GM12878 (cell line): ENCODE measurements at regions not wholly inside any gene's neighbourhood (a gene's known extent, or its start where the extent isn't known, plus 50 kb on each side); places are given as distances from the start of the nearest gene placed in this dataset.
"Not testable (repeated sequence)": the region's sequence is repeated elsewhere in the genome, so short reads cannot be mapped to it uniquely, and the experiment has no call there.

Experiments used
- ATAC-seq: fragments of 200-7000 bp; cut with Tn5 transposase; 3 replicates; pipeline ENCODE4 v1.9.1; 2020; ENCODE audit warnings: mild to moderate bottlenecking, moderate library complexity
- BruUV-seq: library from RNA; stranded (reverse); fragments of 400-500 nt; replicated peaks from 2 replicates; lab custom pipeline; 2021; lab: Mats Ljungman, UMichigan
- CTCF ChIA-PET: fragments of 300-600 bp; sonication (Branson Sonifier 250); formaldehyde crosslinking; extraction: SDS; loops from one replicate; lab custom pipeline; 2021; ENCODE audit warnings: inconsistent platforms; lab: Yijun Ruan, JAX
- POLR2A ChIA-PET: fragments of 350-600 bp; formaldehyde crosslinking; extraction: SDS; loops from one replicate; lab custom pipeline; 2021; ENCODE audit warnings: inconsistent platforms; lab: Charles Lee
- RAD21 ChIA-PET: fragments of 300-600 bp; sonication (Branson Sonifier 250); formaldehyde crosslinking; loops from one replicate; lab custom pipeline; 2023; ENCODE audit warnings: antibody characterized with exemption; ENCODE audit not compliant: unreplicated experiment; lab: Charles Lee
- SMC1A ChIA-PET: fragments of 300-600 bp; sonication (Branson Sonifier 250); formaldehyde crosslinking; loops from one replicate; lab custom pipeline; 2023; ENCODE audit not compliant: unreplicated experiment, uncharacterized antibody; lab: Charles Lee
- DNase-seq: peaks from one replicate; pipeline ENCODE4 v3.0.0-alpha.2; 2011; ENCODE audit warnings: low read depth, low spot score
- FAIRE-seq: peaks from 3 replicates; lab custom pipeline; 2011; peaks lifted over from hg19 to GRCh38; lab: Jason Lieb, UNC
- H2AFZ ChIP-seq: 2 replicates; pipeline ENCODE4 v1.6.0; 2011; ENCODE audit warnings: low read depth, low read length, control low read depth; ENCODE audit not compliant: control insufficient read depth
- H3K27ac ChIP-seq: 2 replicates; pipeline ENCODE4 v1.5.1; 2011; ENCODE audit warnings: control low read depth; ENCODE audit not compliant: control insufficient read depth, insufficient read depth
- H3K27me3 ChIP-seq, 2 experiments: replicated peaks in 1 of 2; 2 replicates each; pipeline versions ENCODE4 v1.6.0 to v1.6.1; 2011; ENCODE audit warnings: low read length in 1 of 2; ENCODE audit not compliant: control insufficient read depth in 2 of 2, insufficient read depth in 2 of 2
- H3K36me3 ChIP-seq, 2 experiments: 2 replicates each; pipeline ENCODE4 v1.5.1; 2011; ENCODE audit warnings: low read length in 1 of 2; ENCODE audit not compliant: control insufficient read depth in 2 of 2, insufficient read depth in 2 of 2
- H3K4me1 ChIP-seq: 2 replicates; pipeline ENCODE4 v1.6.1; 2011; ENCODE audit warnings: mild to moderate bottlenecking, low read length, moderate library complexity, mixed read lengths; ENCODE audit not compliant: control insufficient read depth, insufficient read depth
- H3K4me2 ChIP-seq: 2 replicates; pipeline ENCODE4 v1.6.0; 2011; ENCODE audit warnings: control low read depth; ENCODE audit not compliant: control insufficient read depth, insufficient read depth
- H3K4me3 ChIP-seq: fragments of 200-600 bp; sonication (generic); 2 replicates; pipeline ENCODE4 v1.5.1; 2016
- H3K79me2 ChIP-seq: 2 replicates; pipeline ENCODE4 v1.6.0; 2011; ENCODE audit warnings: low read length; ENCODE audit not compliant: control insufficient read depth, insufficient read depth
- H3K9ac ChIP-seq: 2 replicates; pipeline ENCODE4 v1.8.0; 2011; ENCODE audit warnings: low read length, control low read depth, mixed read lengths; ENCODE audit not compliant: control insufficient read depth, insufficient read depth
- H3K9me3 ChIP-seq: replicated peaks from 3 replicates; pipeline ENCODE4 v1.5.1; 2011; ENCODE audit warnings: mild to moderate bottlenecking, low read length; ENCODE audit not compliant: control insufficient read depth, insufficient read depth
- H4K20me1 ChIP-seq: 2 replicates; pipeline ENCODE4 v1.6.0; 2011; ENCODE audit not compliant: control insufficient read depth, insufficient read depth
- WGBS: methylation state at CpG from one replicate; pipeline ENCODE4 v1.1.6; 2016; ENCODE audit warnings: low lambda C conversion rate; ENCODE audit not compliant: insufficient replicate concordance, insufficient coverage; ENCODE audit errors: missing lambda C conversion rate; 5-methylcytosine and 5-hydroxymethylcytosine counted together
- in situ Hi-C: fragments of 300-500 bp; cut with MboI; formaldehyde crosslinking; loops from 9 replicates; pipeline ENCODE4 v1.14.3; 2018; ENCODE audit warnings: mixed read lengths
- intact Hi-C: fragments of 100-400 bp; cut with micrococcal nuclease; formaldehyde crosslinking; loops from one replicate; pipeline ENCODE4 v1.14.2; 2022; ENCODE audit not compliant: unreplicated experiment

DNA sequence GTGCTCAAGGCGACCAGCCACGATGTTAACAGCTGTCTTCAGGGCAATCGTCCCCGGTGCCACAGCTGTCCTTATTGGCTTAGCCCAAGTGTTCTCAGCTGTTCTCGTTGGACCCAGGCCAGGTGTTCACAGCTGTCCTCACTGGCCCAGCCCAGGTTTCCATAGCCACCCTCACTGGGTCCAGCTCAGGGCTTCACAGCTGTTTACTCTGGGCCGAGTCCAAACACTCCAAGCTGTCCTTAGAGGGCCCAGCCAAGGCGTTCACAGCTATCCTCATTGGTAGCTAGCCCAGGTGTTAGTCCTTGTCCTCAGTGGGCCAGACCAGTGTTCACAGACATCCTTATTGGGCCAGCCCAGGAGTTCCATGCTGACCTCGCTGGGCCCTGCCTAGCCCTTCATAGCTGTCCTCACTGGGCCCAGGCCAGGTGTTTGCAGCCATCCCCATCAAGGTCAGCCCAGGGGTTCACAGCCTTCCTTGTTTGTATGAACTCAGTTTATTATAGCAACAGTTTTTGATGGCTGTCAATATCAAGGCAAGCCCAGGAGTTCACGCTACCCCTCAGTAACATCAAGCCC lies 106.0 kb upstream of the THOC3 start:
- H3K9me3 ChIP-seq, ATAC-seq, H3K4me3 ChIP-seq, H4K20me1 ChIP-seq, DNase-seq, H3K9ac ChIP-seq, CTCF ChIA-PET, FAIRE-seq, in situ Hi-C loops, H3K4me2 ChIP-seq, H2AFZ ChIP-seq, H3K27me3 ChIP-seq, BruUV-seq, H3K36me3 ChIP-seq, H3K79me2 ChIP-seq, H3K27ac ChIP-seq, SMC1A ChIA-PET, POLR2A ChIA-PET, RAD21 ChIA-PET, intact Hi-C loops, H3K4me1 ChIP-seq: not testable (repeated sequence)
- WGBS = 0% methylated on average over 1 of the region's 9 CpGs

DNA sequence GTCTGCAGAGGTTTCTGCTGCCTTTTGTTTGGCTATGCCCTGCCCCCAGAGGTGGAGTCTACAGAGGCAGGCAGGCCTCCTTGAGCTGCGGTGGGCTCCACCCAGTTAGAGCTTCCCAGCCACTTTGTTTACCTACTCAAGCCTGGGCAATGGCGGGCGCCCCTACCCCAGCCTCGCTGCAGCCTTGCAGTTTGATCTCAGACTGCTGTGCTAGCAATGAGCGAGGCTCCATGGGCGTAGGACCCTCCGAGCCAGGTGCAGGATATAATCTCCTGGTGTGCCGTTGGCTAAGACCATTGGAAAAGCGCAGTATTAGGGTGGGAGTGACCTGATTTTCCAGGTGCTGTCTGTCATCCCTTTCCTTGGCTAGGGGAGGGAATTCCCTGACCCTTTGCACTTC lies 115.6 kb upstream of the THOC3 start:
- H3K27me3 ChIP-seq, intact Hi-C loops, H3K9ac ChIP-seq, H3K36me3 ChIP-seq, H3K4me3 ChIP-seq, ATAC-seq, RAD21 ChIA-PET, DNase-seq, H3K27ac ChIP-seq, H4K20me1 ChIP-seq, H3K79me2 ChIP-seq, FAIRE-seq, in situ Hi-C loops, H3K9me3 ChIP-seq, SMC1A ChIA-PET, H2AFZ ChIP-seq, H3K4me1 ChIP-seq, POLR2A ChIA-PET, BruUV-seq, CTCF ChIA-PET, H3K4me2 ChIP-seq: not testable (repeated sequence)
- WGBS = 32% methylated on average over 8 of the region's 9 CpGs

DNA sequence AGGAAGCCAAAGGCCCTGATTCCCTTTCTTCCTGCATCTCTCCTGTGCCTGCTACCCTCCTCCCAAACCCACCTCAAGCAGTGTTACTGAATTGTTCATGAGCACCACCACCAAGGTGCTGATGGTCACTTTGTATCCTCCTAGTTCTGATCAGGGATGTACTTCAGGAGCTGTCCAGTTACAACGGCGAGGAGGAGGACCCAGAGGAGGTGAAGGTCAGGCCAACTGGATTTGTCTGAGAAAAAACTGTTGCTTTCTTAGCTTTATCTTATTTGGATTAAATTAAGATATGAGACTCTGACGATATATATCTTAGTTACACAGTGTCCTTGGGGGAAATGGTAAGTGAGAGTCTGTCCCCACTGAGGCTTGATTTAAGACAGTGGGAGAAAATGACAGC lies 135.0 kb upstream of the THOC3 start:
- H3K36me3 ChIP-seq, H3K4me2 ChIP-seq, BruUV-seq, RAD21 ChIA-PET, POLR2A ChIA-PET, H3K4me1 ChIP-seq, H4K20me1 ChIP-seq, intact Hi-C loops, H3K9me3 ChIP-seq, H2AFZ ChIP-seq, FAIRE-seq, in situ Hi-C loops, SMC1A ChIA-PET, H3K27ac ChIP-seq, CTCF ChIA-PET, H3K79me2 ChIP-seq, H3K4me3 ChIP-seq, H3K27me3 ChIP-seq, DNase-seq, ATAC-seq, H3K9ac ChIP-seq: not testable (repeated sequence)
- 49% methylated on average over 3 of the region's 3 CpGs for WGBS

DNA sequence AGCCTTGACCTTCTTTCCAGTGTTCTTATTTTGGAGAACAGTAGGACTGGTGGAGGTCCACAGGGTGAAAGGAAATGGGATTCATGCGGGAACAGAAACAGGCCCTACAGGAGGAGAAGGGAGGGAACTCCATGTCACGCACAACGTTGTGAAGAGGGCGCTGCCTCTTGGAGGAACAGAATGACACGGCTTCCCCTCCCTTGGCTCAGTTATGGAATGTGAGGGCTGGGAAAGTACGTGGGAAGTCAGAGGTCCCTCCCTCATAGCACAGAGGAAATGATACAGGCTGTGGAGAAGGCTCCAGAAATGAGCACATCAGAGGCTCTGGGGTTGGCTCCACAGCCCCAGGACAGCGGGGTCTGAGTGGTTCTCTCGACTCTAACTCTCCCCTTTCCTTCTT lies 125.3 kb upstream of the SIMC1 start:
- H3K36me3 ChIP-seq, ATAC-seq, H3K9me3 ChIP-seq, H3K4me1 ChIP-seq, H3K4me2 ChIP-seq, DNase-seq, H3K27ac ChIP-seq, intact Hi-C loops, H4K20me1 ChIP-seq, CTCF ChIA-PET, H2AFZ ChIP-seq, H3K79me2 ChIP-seq, H3K4me3 ChIP-seq, H3K27me3 ChIP-seq, SMC1A ChIA-PET, BruUV-seq, in situ Hi-C loops, FAIRE-seq, H3K9ac ChIP-seq, POLR2A ChIA-PET, RAD21 ChIA-PET: not testable (repeated sequence)
- no CpG with 5 or more reads among the region's 8 CpGs for whole genome bisulfite sequencing
